Ishikawa (cell line): ENCODE measurements at regions not wholly inside any gene's neighbourhood (a gene's known extent, or its start where the extent isn't known, plus 50 kb on each side); places are given as distances from the start of the nearest gene placed in this dataset.

Experiments used
- CEBPB ChIP-seq: IDR thresholded peaks from 2 replicates; pipeline ENCODE4 v1.6.1; 2012
- CREB1 ChIP-seq: IDR thresholded peaks from 2 replicates; pipeline ENCODE4 v1.6.1; 2012; ENCODE audit warnings: low read depth
- EGR1 ChIP-seq: IDR thresholded peaks from 2 replicates; pipeline ENCODE4 v1.6.1; 2012
- EP300 ChIP-seq: IDR thresholded peaks from 2 replicates; pipeline ENCODE4 v1.6.1; 2012; ENCODE audit warnings: borderline replicate concordance
- FOXM1 ChIP-seq: IDR thresholded peaks from 2 replicates; pipeline ENCODE4 v1.6.1; 2012; ENCODE audit warnings: low read depth, borderline replicate concordance
- MAX ChIP-seq: IDR thresholded peaks from 2 replicates; pipeline ENCODE4 v1.6.1; 2012
- NFIC ChIP-seq: IDR thresholded peaks from 2 replicates; pipeline ENCODE4 v1.6.1; 2012
- RAD21 ChIP-seq: IDR thresholded peaks from 2 replicates; pipeline ENCODE4 v1.6.1; 2012; ENCODE audit warnings: low read depth
- REST ChIP-seq: IDR thresholded peaks from 2 replicates; pipeline ENCODE4 v1.6.1; 2012; ENCODE audit warnings: low read depth, mild to moderate bottlenecking
- TAF1 ChIP-seq: IDR thresholded peaks from 2 replicates; pipeline ENCODE4 v1.6.1; 2012; ENCODE audit warnings: low read depth, mild to moderate bottlenecking
- TCF12 ChIP-seq: IDR thresholded peaks from 2 replicates; pipeline ENCODE4 v1.6.1; 2012; ENCODE audit warnings: low read depth
- TEAD4 ChIP-seq: IDR thresholded peaks from 2 replicates; pipeline ENCODE4 v1.6.1; 2012
- USF1 ChIP-seq: IDR thresholded peaks from 2 replicates; pipeline ENCODE4 v1.6.1; 2012
- YY1 ChIP-seq: IDR thresholded peaks from 2 replicates; pipeline ENCODE4 v1.6.1; 2012; ENCODE audit warnings: low read depth
- ZBTB7A ChIP-seq: IDR thresholded peaks from 2 replicates; pipeline ENCODE4 v1.6.1; 2012; ENCODE audit warnings: low read depth

GRCh38 chr5:97891971-97892370, 708.9 kb upstream of the RIOK2 start:
- TF ChIP-seq EGR1 (no peak), TCF12 (no peak), USF1 (no peak), FOXM1 (no peak), YY1 (no peak)

- TF ChIP-seq ZBTB7A (no peak), EGR1 (no peak), CEBPB (no peak), EP300 (no peak), MAX (no peak)
Observed at GRCh38 chr5:97903742-97904141, 720.7 kb upstream of the RIOK2 start.

- TF ChIP-seq FOXM1 (no peak), CEBPB (no peak), TCF12 (no peak), TAF1 (no peak), ZBTB7A (no peak), NFIC (no peak), REST (no peak), MAX (no peak), YY1 (no peak), RAD21 (no peak)
Observed at GRCh38 chr5:97906135-97906534, 723.1 kb upstream of the RIOK2 start.

- no peak for TF ChIP-seq CREB1
- TF ChIP-seq TAF1 = no peak
- no peak for TF ChIP-seq RAD21
- TF ChIP-seq EP300 = no peak
- no peak for TF ChIP-seq REST
- TF ChIP-seq NFIC = no peak
- TF ChIP-seq FOXM1 = no peak
- TF ChIP-seq TEAD4 = no peak
- no peak for TF ChIP-seq USF1
- TF ChIP-seq EGR1 = no peak
- no peak for TF ChIP-seq ZBTB7A
- no peak for TF ChIP-seq YY1
- no peak for TF ChIP-seq TCF12
- no peak for TF ChIP-seq CEBPB
- no peak for TF ChIP-seq MAX
Observed at GRCh38 chr5:97907646-97908400, 724.8 kb upstream of the RIOK2 start.

GRCh38 chr5:97909541-97909940, 726.5 kb upstream of the RIOK2 start:
- TF ChIP-seq TCF12 = no peak
- no peak for TF ChIP-seq CREB1
- no peak for TF ChIP-seq MAX
- TF ChIP-seq USF1 = no peak
- no peak for TF ChIP-seq ZBTB7A
- no peak for TF ChIP-seq REST
- no peak for TF ChIP-seq RAD21
- TF ChIP-seq FOXM1 = no peak
- no peak for TF ChIP-seq EGR1
- no peak for TF ChIP-seq TEAD4
- TF ChIP-seq EP300 = no peak
- no peak for TF ChIP-seq NFIC
- TF ChIP-seq YY1 = no peak
